Body of pancreas (tissue), 4 donors: ENCODE measurements at regions not wholly inside any gene's neighbourhood (a gene's known extent, or its start where the extent isn't known, plus 50 kb on each side); places are given as distances from the start of the nearest gene placed in this dataset.

Source experiments
- CTCF ChIP-seq, 7 experiments: fragments of 450-650 bp in 4 of 7; fragments of 200-600 bp in 3 of 7; sonication (generic) in 3 of 7; IDR thresholded peaks; one replicate each; pipeline ENCODE4 v1.5.1; 2016 to 2019; ENCODE audit warnings: antibody characterized with exemption in 7 of 7
- POLR2A ChIP-seq, 3 donors: fragments of 450-650 bp; IDR thresholded peaks; one replicate each; pipeline ENCODE4 v1.6.1; 2016; ENCODE audit warnings: antibody characterized with exemption in 3 of 3, mild to moderate bottlenecking in 2 of 3

- no peak for TF ChIP-seq CTCF (IDR thresholded peaks at IDR 0.05)
- no peak for TF ChIP-seq POLR2A (IDR thresholded peaks at IDR 0.05)
Measured at GRCh38 chr9:135223831-135224230, 136.4 kb downstream of the OLFM1 start.
